GM13976 (cell line): ENCODE measurements at regions not wholly inside any gene's neighbourhood (a gene's known extent, or its start where the extent isn't known, plus 50 kb on each side); places are given as distances from the start of the nearest gene placed in this dataset.
"Not testable (repeated sequence)": the region's sequence is repeated elsewhere in the genome, so short reads cannot be mapped to it uniquely, and the experiment has no call there.

Experiments used
- DNase-seq: peaks from one replicate; pipeline ENCODE4 v3.0.0; 2012; ENCODE audit warnings: low spot score
- CTCF ChIP-seq: IDR thresholded peaks from 2 replicates; pipeline ENCODE4 v1.5.1; 2012; ENCODE audit warnings: borderline replicate concordance, mild to moderate bottlenecking; ENCODE audit not compliant: insufficient read depth; ENCODE audit errors: extremely low read depth, missing control alignments, control extremely low read depth
- in situ Hi-C: fragments of 300-500 bp; cut with MboI; formaldehyde crosslinking; loops from one replicate; pipeline ENCODE4 v1.12.0; 2022; ENCODE audit warnings: low sequenced_read_pairs, mixed read lengths, inconsistent platforms; ENCODE audit not compliant: unreplicated experiment

- DNase-seq = no peak
- in situ Hi-C loops = no loop called here
- TF ChIP-seq CTCF = no peak
Measured at GRCh38 chrY:12393190-12393589, 307.8 kb upstream of the USP9Y start.

DNA sequence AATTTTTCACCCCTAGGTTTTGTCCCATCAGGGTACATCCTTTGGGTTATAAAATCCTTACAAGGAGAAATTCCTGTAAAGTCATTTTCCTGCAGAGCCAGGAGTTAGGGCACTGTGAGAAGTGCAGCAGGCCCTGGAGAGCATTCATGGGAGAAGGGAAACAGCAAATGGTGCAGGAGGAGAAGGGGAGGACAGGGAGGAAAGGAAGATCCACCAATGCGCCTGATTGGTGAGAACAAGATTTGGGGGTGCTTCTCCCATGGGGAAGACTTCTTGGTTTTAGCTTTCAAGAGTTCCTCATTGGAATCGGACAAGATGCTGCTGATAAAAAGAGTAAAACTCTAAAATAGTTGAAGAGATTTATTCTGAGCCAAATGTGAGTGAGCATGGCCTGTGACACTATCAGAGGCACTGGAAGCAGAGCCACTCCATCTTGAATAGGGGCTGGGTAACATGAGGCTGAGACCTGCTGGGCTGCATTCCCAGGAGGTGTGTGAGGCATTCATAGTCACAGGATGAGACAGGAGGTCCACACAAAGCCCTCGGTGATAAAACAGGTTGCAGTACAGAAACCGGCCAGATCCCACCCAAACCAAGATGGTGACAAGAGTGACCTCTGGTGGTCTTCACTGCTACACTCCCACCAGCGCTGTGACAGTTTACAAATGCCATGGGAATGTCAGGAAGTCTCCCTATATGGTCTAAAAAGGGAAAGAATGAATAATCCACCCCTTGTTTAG, 305.5 kb upstream of the USP9Y start:
- DNase-seq, in situ Hi-C loops: not testable (repeated sequence)

GRCh38 chrY:12403916-12404315, 297.1 kb upstream of the USP9Y start:
- no peak for TF ChIP-seq CTCF
- no peak for DNase-seq
- in situ Hi-C loops = no loop called here

DNA sequence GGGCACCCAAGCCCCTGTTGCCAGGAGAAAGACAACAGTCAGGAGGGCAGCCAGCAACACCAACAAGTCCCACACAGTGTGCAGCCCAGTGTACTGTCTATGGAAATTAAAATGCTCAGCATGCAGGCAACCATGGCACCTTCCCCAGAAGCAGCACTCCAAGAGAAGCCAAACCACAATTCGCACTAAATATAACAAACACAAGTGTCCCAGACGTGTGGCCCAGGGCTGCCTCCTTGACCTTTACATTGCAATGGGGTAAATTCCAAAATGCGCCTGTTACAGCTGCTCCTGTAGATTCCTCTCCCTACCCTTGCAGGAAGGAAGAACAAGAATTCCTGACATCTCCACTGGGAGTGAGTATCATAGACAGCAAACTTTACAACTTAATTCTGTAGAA, 292.8 kb upstream of the USP9Y start:
- TF ChIP-seq CTCF = no peak
- DNase-seq = no peak
- in situ Hi-C loops = no loop called here

GRCh38 chrY:12410696-12411095, 290.3 kb upstream of the USP9Y start:
- in situ Hi-C loops = no loop called here
- TF ChIP-seq CTCF = no peak
- no peak for DNase-seq

DNA sequence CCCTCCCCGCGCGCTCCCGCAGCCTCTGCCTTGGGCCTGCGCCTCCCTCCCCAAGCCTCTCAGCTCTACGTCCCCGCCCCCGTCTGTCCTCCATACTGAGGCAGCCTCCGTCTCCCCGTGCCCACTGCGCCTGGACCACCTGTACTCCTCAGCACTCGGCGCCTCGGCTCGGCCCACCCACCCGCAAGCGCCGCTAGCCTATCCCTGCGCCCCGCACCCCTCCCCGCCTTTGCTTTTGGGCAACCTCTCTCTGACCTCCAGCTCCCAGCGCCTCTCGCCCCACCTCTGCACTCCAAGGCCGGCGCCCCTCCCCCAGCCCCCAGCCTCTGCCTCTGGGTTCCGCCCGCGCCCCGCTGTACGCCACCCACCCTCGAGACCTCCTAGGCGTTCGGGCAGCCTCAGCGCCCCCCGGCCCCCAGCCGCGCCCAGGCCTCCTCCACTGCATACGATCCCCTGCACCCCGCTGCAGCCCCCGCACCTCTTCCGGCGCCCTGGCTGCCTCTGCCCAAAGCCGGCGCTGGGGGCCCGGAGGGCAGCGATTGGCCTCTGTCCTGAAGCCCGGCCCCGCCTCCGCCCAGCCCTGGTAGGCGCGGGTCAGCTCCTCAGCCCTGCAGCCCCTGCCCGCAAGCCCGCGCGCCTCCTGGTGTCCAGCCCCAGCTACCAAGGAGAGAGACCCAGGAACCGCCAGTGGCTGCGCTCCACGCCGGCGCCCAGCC, 279.8 kb upstream of the USP9Y start:
- TF ChIP-seq CTCF = no peak
- in situ Hi-C loops = no loop called here
- no peak for DNase-seq

GRCh38 chrY:12421788-12422124, 279.3 kb upstream of the USP9Y start:
- no peak for TF ChIP-seq CTCF
- in situ Hi-C loops = no loop called here
- no peak for DNase-seq
